VCaP (cell line): ENCODE measurements at regions not wholly inside any gene's neighbourhood (a gene's known extent, or its start where the extent isn't known, plus 50 kb on each side); places are given as distances from the start of the nearest gene placed in this dataset.

Experiments
- H3K27ac ChIP-seq: fragments of 450-650 bp; 2 replicates; pipeline ENCODE4 v1.5.1; 2017
- CTCF ChIP-seq: fragments of 450-650 bp; conservative IDR thresholded peaks from 2 replicates; pipeline ENCODE4 v1.5.1; 2017; ENCODE audit warnings: mild to moderate bottlenecking, moderate library complexity

GRCh38 chr10:132131581-132132420, 54.9 kb upstream of the DPYSL4 start:
- TF ChIP-seq CTCF: no peak
- peak overlapping the region; percentile 86 for H3K27ac ChIP-seq

GRCh38 chr10:132132421-132132841, 54.3 kb upstream of the DPYSL4 start:
- TF ChIP-seq CTCF: no peak
- H3K27ac ChIP-seq: peak overlapping the region; percentile 86

GRCh38 chr10:132133005-132133404, 53.7 kb upstream of the DPYSL4 start:
- TF ChIP-seq CTCF: no peak
- H3K27ac ChIP-seq: peak overlapping the region; percentile 86

- peak overlapping the region; percentile 86 for H3K27ac ChIP-seq
- TF ChIP-seq CTCF: no peak
Measured at GRCh38 chr10:132133449-132134240, 53.1 kb upstream of the DPYSL4 start.

- 0 out of 2 replicates have a peak, but pooled peaks have one; percentile 15 for TF ChIP-seq CTCF
Measured at GRCh38 chr10:132134241-132135052, 52.3 kb upstream of the DPYSL4 start.

GRCh38 chr10:132135053-132135872, 51.5 kb upstream of the DPYSL4 start:
- no peak overlapping the region for H3K27ac ChIP-seq
- no peak for TF ChIP-seq CTCF

More at GRCh38 chr10:132134241-132135052, 52.3 kb upstream of the DPYSL4 start:
- peak overlapping the region; percentile 86 for H3K27ac ChIP-seq
